Calu3 (cell line): ENCODE measurements at regions not wholly inside any gene's neighbourhood (a gene's known extent, or its start where the extent isn't known, plus 50 kb on each side); places are given as distances from the start of the nearest gene placed in this dataset.

Source experiments
- BruUV-seq: library from RNA; stranded (reverse); fragments of 400-500 nt; replicated peaks from 2 replicates; lab custom pipeline; 2021; lab: Mats Ljungman, UMichigan
- CTCF ChIA-PET: fragments of 300-600 bp; sonication (Branson Sonifier 250); formaldehyde crosslinking; loops from one replicate; lab custom pipeline; 2022; ENCODE audit warnings: antibody characterized with exemption; lab: Charles Lee
- DNase-seq: peaks from one replicate; pipeline ENCODE4 v3.0.0; 2022
- H3K27ac Mint-ChIP-seq: one replicate; pipeline ENCODE4 v1.8.0; 2022; ENCODE audit warnings: mixed read lengths; ENCODE audit not compliant: unreplicated experiment
- H3K27me3 Mint-ChIP-seq: one replicate; pipeline ENCODE4 v1.8.0; 2022; ENCODE audit warnings: mixed read lengths; ENCODE audit not compliant: unreplicated experiment
- H3K36me3 Mint-ChIP-seq: one replicate; pipeline ENCODE4 v1.8.0; 2022; ENCODE audit warnings: mild to moderate bottlenecking, moderate library complexity, mixed read lengths; ENCODE audit not compliant: insufficient read depth, unreplicated experiment
- H3K4me1 Mint-ChIP-seq: one replicate; pipeline ENCODE4 v1.8.0; 2022; ENCODE audit warnings: mild to moderate bottlenecking, low read depth, mixed read lengths; ENCODE audit not compliant: unreplicated experiment
- H3K4me3 Mint-ChIP-seq: one replicate; pipeline ENCODE4 v1.8.0; 2022; ENCODE audit warnings: mild to moderate bottlenecking, low read depth, moderate library complexity, mixed read lengths; ENCODE audit not compliant: unreplicated experiment
- H3K9me3 Mint-ChIP-seq: one replicate; pipeline ENCODE4 v1.8.0; 2022; ENCODE audit warnings: low read depth, mixed read lengths; ENCODE audit not compliant: unreplicated experiment
- intact Hi-C: fragments of 100-400 bp; cut with micrococcal nuclease; formaldehyde crosslinking; loops from one replicate; pipeline ENCODE4 v1.10.0; 2022; ENCODE audit not compliant: unreplicated experiment
- TF ChIP-seq, protein P1 (sequence below): fragments of 200-600 bp; IDR thresholded peaks from one replicate; pipeline ENCODE4 v1.8.0; 2022; ENCODE audit warnings: antibody characterized with exemption; ENCODE audit not compliant: unreplicated experiment

DNA sequence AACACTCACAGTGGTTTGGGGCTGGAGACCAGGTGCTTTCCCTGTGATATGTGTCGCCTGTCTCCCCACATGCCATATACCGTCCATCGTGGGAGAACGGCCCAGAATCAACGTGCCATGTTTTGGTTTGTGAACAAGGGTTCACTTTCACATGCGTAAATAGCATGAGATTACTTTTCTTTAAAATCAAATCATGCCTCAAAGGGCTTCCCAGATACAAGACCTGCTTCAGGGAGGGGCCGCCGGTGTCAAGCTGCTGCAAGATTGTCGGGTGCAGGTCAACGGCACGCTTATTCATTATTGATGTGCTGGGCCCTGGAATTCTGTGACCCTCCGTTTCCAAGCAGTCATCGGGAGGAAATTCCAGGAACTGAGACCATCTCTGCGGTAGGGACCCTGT lies 145.2 kb upstream of the RTL1 start:
- CTCF ChIA-PET: no interaction called here
- no peak for DNase-seq
- TF ChIP-seq, protein P1, sequence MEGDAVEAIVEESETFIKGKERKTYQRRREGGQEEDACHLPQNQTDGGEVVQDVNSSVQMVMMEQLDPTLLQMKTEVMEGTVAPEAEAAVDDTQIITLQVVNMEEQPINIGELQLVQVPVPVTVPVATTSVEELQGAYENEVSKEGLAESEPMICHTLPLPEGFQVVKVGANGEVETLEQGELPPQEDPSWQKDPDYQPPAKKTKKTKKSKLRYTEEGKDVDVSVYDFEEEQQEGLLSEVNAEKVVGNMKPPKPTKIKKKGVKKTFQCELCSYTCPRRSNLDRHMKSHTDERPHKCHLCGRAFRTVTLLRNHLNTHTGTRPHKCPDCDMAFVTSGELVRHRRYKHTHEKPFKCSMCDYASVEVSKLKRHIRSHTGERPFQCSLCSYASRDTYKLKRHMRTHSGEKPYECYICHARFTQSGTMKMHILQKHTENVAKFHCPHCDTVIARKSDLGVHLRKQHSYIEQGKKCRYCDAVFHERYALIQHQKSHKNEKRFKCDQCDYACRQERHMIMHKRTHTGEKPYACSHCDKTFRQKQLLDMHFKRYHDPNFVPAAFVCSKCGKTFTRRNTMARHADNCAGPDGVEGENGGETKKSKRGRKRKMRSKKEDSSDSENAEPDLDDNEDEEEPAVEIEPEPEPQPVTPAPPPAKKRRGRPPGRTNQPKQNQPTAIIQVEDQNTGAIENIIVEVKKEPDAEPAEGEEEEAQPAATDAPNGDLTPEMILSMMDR: no peak
- no peak overlapping the region for H3K4me3 Mint-ChIP-seq
- intact Hi-C loops: no loop called here
- no peaks in the 10 kb centered on the region for H3K27me3 Mint-ChIP-seq
- peaks cover 6% of the 10 kb centered on the region for H3K36me3 Mint-ChIP-seq
- H3K4me1 Mint-ChIP-seq: no peaks in the 10 kb centered on the region
- H3K9me3 Mint-ChIP-seq: peaks cover 5% of the 10 kb centered on the region
- H3K27ac Mint-ChIP-seq: no peak overlapping the region
- BruUV-seq: no TSS peak

DNA sequence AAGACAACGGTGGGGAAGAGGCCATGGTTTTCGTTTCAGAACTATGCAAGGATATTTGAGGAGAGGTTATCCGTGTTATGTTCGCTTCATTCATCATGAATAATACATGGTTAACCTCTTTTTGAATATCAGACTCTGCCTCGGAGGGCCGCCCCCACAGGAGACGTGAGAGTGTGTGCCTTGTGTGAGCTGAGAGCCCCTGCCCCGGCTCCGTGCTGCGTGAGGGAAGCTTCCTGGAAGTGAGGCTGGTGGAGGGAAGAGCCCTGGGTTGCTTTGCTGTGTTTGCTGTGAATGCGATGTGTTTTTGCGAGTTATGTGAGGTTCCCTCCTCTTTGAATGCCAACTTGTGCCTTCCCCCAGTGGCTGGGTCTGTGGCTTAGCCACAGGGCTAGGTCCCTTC lies 146.0 kb upstream of the RTL1 start:
- Mint-ChIP-seq H3K4me3 (no peak overlapping the region), H3K27ac (no peak overlapping the region), H3K4me1 (no peaks in the 10 kb centered on the region), H3K9me3 (peaks cover 5% of the 10 kb centered on the region), H3K36me3 (peaks cover 6% of the 10 kb centered on the region), H3K27me3 (no peaks in the 10 kb centered on the region)
- no TSS peak for BruUV-seq
- CTCF ChIA-PET: no interaction called here
- intact Hi-C loops: no loop called here
- DNase-seq: no peak
- TF ChIP-seq, protein P1: no peak

DNA sequence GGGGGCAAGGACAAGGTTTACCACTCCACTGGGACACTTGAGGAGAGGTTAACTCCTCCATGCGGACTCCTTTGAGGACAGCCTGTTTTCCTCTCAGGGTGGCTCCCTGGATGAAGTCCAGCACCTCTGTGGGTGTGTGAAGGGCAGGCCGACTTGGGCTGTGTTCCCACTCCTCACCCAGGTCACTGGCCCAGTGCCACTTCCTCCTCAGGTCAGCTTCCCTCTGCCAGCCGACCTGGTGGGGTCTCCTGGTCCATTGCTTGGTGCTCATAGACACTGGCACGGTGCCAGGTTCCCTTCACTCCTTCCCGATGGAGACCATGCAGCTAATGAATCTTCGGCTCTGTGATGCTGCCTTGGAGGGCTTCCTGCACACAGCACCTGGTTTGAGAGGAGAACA lies 146.4 kb upstream of the RTL1 start:
- intact Hi-C loops: loop anchor here (10.0 kb wide), 1 partner anchor 195 kb away; no protein-coding TSS in a partner anchor
- Mint-ChIP-seq H3K9me3 (peaks cover 5% of the 10 kb centered on the region), H3K27me3 (no peaks in the 10 kb centered on the region), H3K36me3 (peaks cover 6% of the 10 kb centered on the region), H3K4me1 (no peaks in the 10 kb centered on the region), H3K27ac (no peak overlapping the region), H3K4me3 (no peak overlapping the region)
- TF ChIP-seq, protein P1: no peak
- CTCF ChIA-PET: no interaction called here
- BruUV-seq: no TSS peak
- no peak for DNase-seq

DNA sequence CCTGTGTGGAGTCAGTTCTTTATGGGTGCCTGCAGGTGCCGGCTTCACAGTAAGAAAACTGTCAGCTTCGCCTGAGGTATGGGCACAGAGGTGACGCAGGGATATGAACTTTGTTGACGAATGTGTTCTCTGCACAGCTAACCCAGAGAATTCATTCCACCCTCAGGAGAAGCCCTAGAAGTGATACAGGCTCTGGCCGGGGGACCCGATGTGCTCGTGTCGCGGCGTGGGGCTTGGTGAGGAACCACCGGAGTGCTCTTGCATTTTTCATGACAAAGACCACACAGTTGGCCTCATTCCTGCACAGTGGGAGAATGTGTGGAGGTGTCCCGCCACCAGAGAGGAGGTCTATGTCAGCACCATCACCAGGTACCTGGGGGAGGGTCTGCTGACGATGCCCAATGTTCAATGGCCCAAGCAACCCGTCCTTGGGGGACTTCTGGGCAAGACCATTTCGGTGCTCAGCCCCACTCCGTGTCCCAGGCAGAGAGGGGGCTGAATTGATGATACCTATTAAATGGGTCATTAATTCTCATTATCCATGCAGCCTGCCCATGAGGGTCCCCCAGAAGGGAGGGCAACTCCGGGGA lies 147.5 kb upstream of the RTL1 start:
- Mint-ChIP-seq H3K36me3 (no peaks in the 10 kb centered on the region), H3K27ac (no peak overlapping the region), H3K4me3 (no peak overlapping the region), H3K27me3 (no peaks in the 10 kb centered on the region), H3K4me1 (no peaks in the 10 kb centered on the region), H3K9me3 (peaks cover 5% of the 10 kb centered on the region)
- no peak for DNase-seq
- intact Hi-C loops: loop anchor here (10.0 kb wide), 1 partner anchor 196 kb away; no protein-coding TSS in a partner anchor
- BruUV-seq: no TSS peak
- TF ChIP-seq, protein P1: no peak
- CTCF ChIA-PET: no interaction called here
